ENCODE measurements at regions not wholly inside any gene's neighbourhood (a gene's known extent, or its start where the extent isn't known, plus 50 kb on each side); places are given as distances from the start of the nearest gene placed in this dataset.
A peak's percentile ranks its signal among the peaks of the same experiment; 100 is the strongest.
"Not testable (repeated sequence)": the region's sequence is repeated elsewhere in the genome, so short reads cannot be mapped to it uniquely, and the experiment has no call there.

GRCh38 chr14:40218282-40218941 is 786.2 kb upstream of the FBXO33 start:
- Mint-ChIP-seq H3K4me1 (no peaks in the 10 kb centered on the region), H3K27me3 (no peaks in the 10 kb centered on the region)

GRCh38 chr14:40216976-40217375 is 784.7 kb upstream of the FBXO33 start:
- DNase-seq (no peak), ATAC-seq (no peak)
- Mint-ChIP-seq H3K27me3 (no peaks in the 10 kb centered on the region), H3K9me3 (peaks cover 0 to 8% of the 10 kb centered on the region in 2 donors), H3K27ac (no peak overlapping the region), H3K4me3 (no peak overlapping the region), H3K4me1 (no peaks in the 10 kb centered on the region)

More at GRCh38 chr14:40218282-40218941, 786.2 kb upstream of the FBXO33 start:
- ATAC-seq, result no peak
- DNase-seq, result no peak
- no peak overlapping the region for H3K4me3 Mint-ChIP-seq
- H3K9me3 Mint-ChIP-seq, result peaks cover 0 to 8% of the 10 kb centered on the region in 2 donors
- H3K27ac Mint-ChIP-seq, result peak overlapping the region in 1 of 2 donors; percentile 63

GRCh38 chr14:40216408-40216807 is 784.2 kb upstream of the FBXO33 start:
- H3K9me3 Mint-ChIP-seq, H3K4me3 Mint-ChIP-seq, H3K4me1 Mint-ChIP-seq, DNase-seq, H3K27ac Mint-ChIP-seq, ATAC-seq, H3K27me3 Mint-ChIP-seq: not testable (repeated sequence)

GRCh38 chr14:40213701-40214100 is 781.5 kb upstream of the FBXO33 start:
- Mint-ChIP-seq H3K27ac (no peak overlapping the region), H3K27me3 (no peaks in the 10 kb centered on the region), H3K9me3 (peaks cover 0 to 8% of the 10 kb centered on the region in 2 donors), H3K4me3 (no peak overlapping the region), H3K4me1 (no peaks in the 10 kb centered on the region)
- DNase-seq (no peak), ATAC-seq (no peak)

GRCh38 chr14:40204441-40205175 is 772.4 kb upstream of the FBXO33 start:
- H3K9me3 Mint-ChIP-seq, result no peaks in the 10 kb centered on the region
- no peaks in the 10 kb centered on the region for H3K27me3 Mint-ChIP-seq
- H3K4me3 Mint-ChIP-seq, result no peak overlapping the region
- no peak overlapping the region for H3K27ac Mint-ChIP-seq
- no peaks in the 10 kb centered on the region for H3K4me1 Mint-ChIP-seq
- ATAC-seq, result no peak
- DNase-seq, result no peak

- no peaks in the 10 kb centered on the region for H3K4me1 Mint-ChIP-seq
- H3K4me3 Mint-ChIP-seq, result no peak overlapping the region
- H3K27me3 Mint-ChIP-seq, result no peaks in the 10 kb centered on the region
- no peak for ATAC-seq
- DNase-seq, result no peak
- H3K27ac Mint-ChIP-seq, result no peak overlapping the region
- H3K9me3 Mint-ChIP-seq, result no peaks in the 10 kb centered on the region
Observed at GRCh38 chr14:40199101-40199500, 766.9 kb upstream of the FBXO33 start.

GRCh38 chr14:40197344-40197743 is 765.1 kb upstream of the FBXO33 start:
- Mint-ChIP-seq H3K4me1 (no peaks in the 10 kb centered on the region), H3K27me3 (no peaks in the 10 kb centered on the region), H3K9me3 (no peaks in the 10 kb centered on the region), H3K27ac (no peak overlapping the region), H3K4me3 (no peak overlapping the region)
- DNase-seq (no peak), ATAC-seq (no peak)

- H3K4me3 Mint-ChIP-seq, result no peak overlapping the region
- DNase-seq, result no peak
Observed at GRCh38 chr14:40188006-40188405, 755.8 kb upstream of the FBXO33 start.

GRCh38 chr14:40164083-40164482 is 731.9 kb upstream of the FBXO33 start:
- ATAC-seq (no peak), DNase-seq (no peak)
- H3K4me3 Mint-ChIP-seq, result no peak overlapping the region
- peaks cover 24 to 28% of the 10 kb centered on the region in 2 donors for H3K9me3 Mint-ChIP-seq
- H3K4me1 Mint-ChIP-seq, result no peaks in the 10 kb centered on the region
- no peaks in the 10 kb centered on the region for H3K27me3 Mint-ChIP-seq
- H3K27ac Mint-ChIP-seq, result no peak overlapping the region

More at GRCh38 chr14:40188006-40188405, 755.8 kb upstream of the FBXO33 start:
- ATAC-seq, result no peak
- no peaks in the 10 kb centered on the region for H3K27me3 Mint-ChIP-seq
- no peak overlapping the region for H3K27ac Mint-ChIP-seq
- no peaks in the 10 kb centered on the region for H3K4me1 Mint-ChIP-seq
- H3K9me3 Mint-ChIP-seq, result peaks cover 0 to 4% of the 10 kb centered on the region in 2 donors

GRCh38 chr14:40139657-40140056 is 707.4 kb upstream of the FBXO33 start:
- H3K4me3 Mint-ChIP-seq, result no peak overlapping the region
- no peak for ATAC-seq
- H3K9me3 Mint-ChIP-seq, result peaks cover 17 to 22% of the 10 kb centered on the region in 2 donors
- no peak for DNase-seq
- no peak overlapping the region for H3K27ac Mint-ChIP-seq
- no peaks in the 10 kb centered on the region for H3K4me1 Mint-ChIP-seq
- H3K27me3 Mint-ChIP-seq, result no peaks in the 10 kb centered on the region

- ATAC-seq (no peak), DNase-seq (no peak)
- Mint-ChIP-seq H3K27ac (no peak overlapping the region), H3K9me3 (peaks cover 10 to 31% of the 10 kb centered on the region in 2 donors), H3K27me3 (no peaks in the 10 kb centered on the region), H3K4me3 (no peak overlapping the region), H3K4me1 (no peaks in the 10 kb centered on the region)
Observed at GRCh38 chr14:40133463-40133862, 701.2 kb upstream of the FBXO33 start.

GRCh38 chr14:40129159-40129558 is 696.9 kb upstream of the FBXO33 start:
- ATAC-seq, result no peak
- H3K27me3 Mint-ChIP-seq, result no peaks in the 10 kb centered on the region
- H3K4me3 Mint-ChIP-seq, result no peak overlapping the region
- H3K27ac Mint-ChIP-seq, result no peak overlapping the region
- H3K9me3 Mint-ChIP-seq, result peaks cover 5 to 13% of the 10 kb centered on the region in 2 donors
- DNase-seq, result no peak
- H3K4me1 Mint-ChIP-seq, result no peaks in the 10 kb centered on the region

GRCh38 chr14:40123816-40124215 is 691.6 kb upstream of the FBXO33 start:
- no peak overlapping the region for H3K4me3 Mint-ChIP-seq
- H3K27ac Mint-ChIP-seq, result no peak overlapping the region
- peaks cover 7 to 12% of the 10 kb centered on the region in 2 donors for H3K9me3 Mint-ChIP-seq
- DNase-seq, result no peak
- ATAC-seq, result no peak
- no peaks in the 10 kb centered on the region for H3K4me1 Mint-ChIP-seq
- H3K27me3 Mint-ChIP-seq, result no peaks in the 10 kb centered on the region

GRCh38 chr14:40122968-40123648 is 690.9 kb upstream of the FBXO33 start:
- Mint-ChIP-seq H3K27me3 (no peaks in the 10 kb centered on the region), H3K9me3 (peaks cover 14 to 17% of the 10 kb centered on the region in 2 donors), H3K27ac (no peak overlapping the region), H3K4me3 (no peak overlapping the region), H3K4me1 (no peaks in the 10 kb centered on the region)
- DNase-seq (no peak), ATAC-seq (no peak)

- Mint-ChIP-seq H3K4me3 (no peak overlapping the region), H3K4me1 (no peaks in the 10 kb centered on the region), H3K9me3 (peaks cover 10 to 11% of the 10 kb centered on the region in 2 donors), H3K27ac (no peak overlapping the region), H3K27me3 (no peaks in the 10 kb centered on the region)
- ATAC-seq (no peak), DNase-seq (no peak)
Observed at GRCh38 chr14:40119765-40120164, 687.5 kb upstream of the FBXO33 start.

- Mint-ChIP-seq H3K9me3 (peaks cover 10 to 11% of the 10 kb centered on the region in 2 donors), H3K27ac (peak overlapping the region in 1 of 2 donors; percentile 19), H3K4me3 (no peak overlapping the region), H3K27me3 (no peaks in the 10 kb centered on the region), H3K4me1 (no peaks in the 10 kb centered on the region)
- ATAC-seq, result no peak
- no peak for DNase-seq
Observed at GRCh38 chr14:40119321-40119720, 687.1 kb upstream of the FBXO33 start.

Measured in stimulated activated naive CD8-positive, alpha-beta T cell treated with anti-CD3 and anti-CD28 coated beads, Interleukin-15, amount 100 ng/mL, for 72 hours (primary cell).